ENCODE measurements at regions not wholly inside any gene's neighbourhood (a gene's known extent, or its start where the extent isn't known, plus 50 kb on each side); places are given as distances from the start of the nearest gene placed in this dataset.

DNA sequence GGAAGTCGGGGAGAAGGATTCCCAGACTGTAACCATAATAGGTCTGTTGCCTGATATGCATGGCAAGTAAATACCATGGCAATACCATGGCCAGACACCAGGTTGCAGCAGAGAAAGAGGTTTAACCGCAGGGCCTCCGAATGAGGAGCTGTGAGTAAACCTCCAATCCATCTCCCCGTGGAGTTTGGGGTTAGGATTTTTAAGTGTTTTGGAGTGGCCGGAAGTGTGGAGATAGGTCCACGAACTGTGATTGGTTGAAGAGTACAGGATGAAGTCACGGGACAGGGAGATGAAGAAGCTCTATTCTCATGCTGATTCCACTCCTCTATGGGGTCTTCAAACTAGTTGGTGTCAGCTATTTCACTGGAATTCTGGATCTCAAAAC, 127.9 kb downstream of the ST8SIA2 start:
- ATAC-seq (peak; percentile 58 to 69), DNase-seq (peak; percentile 10)
- peaks cover 2% of the 10 kb centered on the region for H3K27me3 Mint-ChIP-seq (ENCODE audit: low read depth)
- no peaks in the 10 kb centered on the region for H3K9me3 Mint-ChIP-seq
- peaks cover 2% of the 10 kb centered on the region for H3K4me1 Mint-ChIP-seq (ENCODE audit: low read depth)
- no peak overlapping the region for H3K4me3 Mint-ChIP-seq
- H3K36me3 Mint-ChIP-seq (ENCODE audit: insufficient read depth): no peaks in the 10 kb centered on the region

DNA sequence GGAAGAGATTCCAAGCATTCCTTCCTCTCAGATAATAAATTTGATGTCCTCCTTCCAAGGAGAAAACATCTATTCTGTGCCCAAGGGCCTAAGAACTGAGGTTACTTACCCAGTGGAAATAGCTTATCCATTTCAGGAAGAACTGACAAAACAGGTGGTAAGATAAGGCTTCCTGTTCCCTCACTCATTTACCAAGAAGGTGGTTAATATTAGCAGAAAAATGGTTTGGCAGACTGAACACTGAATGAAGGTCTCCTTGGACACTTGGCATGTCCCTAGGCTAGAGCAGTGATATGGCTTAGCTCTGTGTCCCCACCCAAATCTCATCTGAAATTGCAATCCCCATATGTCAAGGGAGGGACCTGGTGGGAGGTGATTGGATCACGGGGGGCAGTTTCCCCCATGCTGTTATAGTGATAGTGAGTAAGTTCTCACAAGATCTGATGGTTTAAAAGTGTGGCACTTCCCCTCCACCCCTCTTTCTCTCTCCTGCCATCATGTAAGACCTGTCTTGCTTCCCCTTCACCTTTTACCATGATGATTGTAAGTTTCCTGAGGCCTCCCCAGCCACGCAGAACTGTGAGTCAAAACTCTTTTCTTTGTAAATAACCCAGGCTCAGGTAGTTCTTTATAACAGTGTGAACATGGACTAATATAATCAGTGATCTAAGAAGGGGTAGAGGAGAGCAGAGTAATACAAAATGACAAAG, 127.4 kb downstream of the ST8SIA2 start:
- Mint-ChIP-seq H3K27me3 (ENCODE audit: low read depth) (peaks cover 2% of the 10 kb centered on the region), H3K9me3 (no peaks in the 10 kb centered on the region), H3K4me3 (no peak overlapping the region), H3K4me1 (ENCODE audit: low read depth) (peaks cover 2% of the 10 kb centered on the region), H3K36me3 (ENCODE audit: insufficient read depth) (no peaks in the 10 kb centered on the region)
- peak; percentile 18 to 27 for ATAC-seq
- no peak for DNase-seq

DNA sequence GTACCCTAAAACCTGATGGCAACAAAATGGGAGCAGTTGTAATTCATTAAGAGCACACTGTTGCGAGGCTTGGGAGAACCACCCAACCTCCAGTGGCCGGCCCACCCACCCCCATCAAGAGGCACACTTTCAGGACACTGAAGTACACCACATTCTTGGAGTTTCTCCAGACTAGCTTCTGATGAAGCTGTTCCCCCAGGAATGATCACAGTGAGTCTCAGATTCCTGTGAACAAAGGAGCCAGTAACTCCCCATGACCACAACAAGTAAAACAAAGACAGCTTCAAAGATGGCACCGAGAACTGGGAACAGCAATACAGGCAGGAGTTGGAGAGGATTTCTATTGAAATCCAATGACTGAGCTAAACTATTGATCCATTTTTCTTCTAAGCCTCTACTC, 126.0 kb downstream of the ST8SIA2 start:
- DNase-seq (no peak), ATAC-seq (no peak)
- Mint-ChIP-seq H3K9me3 (no peaks in the 10 kb centered on the region), H3K4me3 (no peak overlapping the region), H3K4me1 (ENCODE audit: low read depth) (peaks cover 2% of the 10 kb centered on the region), H3K27me3 (ENCODE audit: low read depth) (peaks cover 2% of the 10 kb centered on the region), H3K36me3 (ENCODE audit: insufficient read depth) (no peaks in the 10 kb centered on the region)
